GM06990 (cell line): ENCODE measurements at regions not wholly inside any gene's neighbourhood (a gene's known extent, or its start where the extent isn't known, plus 50 kb on each side); places are given as distances from the start of the nearest gene placed in this dataset.
"Not testable (repeated sequence)": the region's sequence is repeated elsewhere in the genome, so short reads cannot be mapped to it uniquely, and the experiment has no call there.

Experiments used
- DNase-seq: peaks from one replicate; pipeline ENCODE4 v3.0.0-alpha.2; 2011; ENCODE audit not compliant: insufficient read length; ENCODE audit errors: extremely low read depth
- H3K27me3 ChIP-seq: replicated peaks from 2 replicates; pipeline ENCODE4 v1.6.0; 2011; ENCODE audit warnings: low read length; ENCODE audit not compliant: control insufficient read depth, insufficient read depth
- H3K36me3 ChIP-seq: 2 replicates; pipeline ENCODE4 v1.5.1; 2011; ENCODE audit warnings: low read length; ENCODE audit not compliant: control insufficient read depth, insufficient read depth
- H3K4me3 ChIP-seq: replicated peaks from 2 replicates; pipeline ENCODE4 v1.5.1; 2011; ENCODE audit warnings: low read depth, mild to moderate bottlenecking, control low read depth, low read length
- CTCF ChIP-seq: IDR thresholded peaks from 2 replicates; pipeline ENCODE4 v1.5.1; 2011; ENCODE audit warnings: low read length, control low read depth, mild to moderate bottlenecking, inconsistent platforms; ENCODE audit not compliant: insufficient read depth, poor library complexity, severe bottlenecking

- Histone ChIP-seq H3K27me3 (no peaks in the 10 kb centered on the region), H3K36me3 (no peaks in the 10 kb centered on the region), H3K4me3 (no peak overlapping the region)
- no peak for TF ChIP-seq CTCF
- DNase-seq, result no peak
Observed at GRCh38 chr9:7507566-7508270, 291.9 kb downstream of the DMAC1 start.

- no peak overlapping the region for H3K4me3 ChIP-seq
- no peaks in the 10 kb centered on the region for H3K36me3 ChIP-seq
- no peak for DNase-seq
- H3K27me3 ChIP-seq, result no peaks in the 10 kb centered on the region
- no peak for TF ChIP-seq CTCF
Observed at GRCh38 chr9:7507026-7507425, 292.6 kb downstream of the DMAC1 start.

- no peak for DNase-seq
- Histone ChIP-seq H3K27me3 (no peaks in the 10 kb centered on the region), H3K36me3 (no peaks in the 10 kb centered on the region), H3K4me3 (no peak overlapping the region)
- no peak for TF ChIP-seq CTCF
Observed at GRCh38 chr9:7500521-7500920, 299.1 kb downstream of the DMAC1 start.

GRCh38 chr9:7491641-7492040, 307.9 kb downstream of the DMAC1 start:
- no peak overlapping the region for H3K4me3 ChIP-seq
- H3K27me3 ChIP-seq, result no peaks in the 10 kb centered on the region
- TF ChIP-seq CTCF, result no peak
- no peak for DNase-seq
- H3K36me3 ChIP-seq, result no peaks in the 10 kb centered on the region

GRCh38 chr9:7490317-7491108, 309.1 kb downstream of the DMAC1 start:
- DNase-seq, result no peak
- no peak for TF ChIP-seq CTCF
- Histone ChIP-seq H3K27me3 (no peaks in the 10 kb centered on the region), H3K36me3 (no peaks in the 10 kb centered on the region), H3K4me3 (no peak overlapping the region)

- Histone ChIP-seq H3K27me3 (no peaks in the 10 kb centered on the region), H3K36me3 (no peaks in the 10 kb centered on the region), H3K4me3 (no peak overlapping the region)
- no peak for TF ChIP-seq CTCF
- DNase-seq, result no peak
Observed at GRCh38 chr9:7489036-7489435, 310.5 kb downstream of the DMAC1 start.

GRCh38 chr9:7484014-7484413, 315.6 kb downstream of the DMAC1 start:
- H3K4me3 ChIP-seq, DNase-seq, H3K27me3 ChIP-seq: not testable (repeated sequence)

More at GRCh38 chr9:7484014-7484413, 315.6 kb downstream of the DMAC1 start:
- H3K36me3 ChIP-seq, result not testable (repeated sequence)
